NCI-H82 (cell line): ENCODE measurements at regions not wholly inside any gene's neighbourhood (a gene's known extent, or its start where the extent isn't known, plus 50 kb on each side); places are given as distances from the start of the nearest gene placed in this dataset.
"Not testable (repeated sequence)": the region's sequence is repeated elsewhere in the genome, so short reads cannot be mapped to it uniquely, and the experiment has no call there.

Source experiments
- DNase-seq: peaks from one replicate; lab custom pipeline; 2025; lab: John Stamatoyannopoulos, UW

DNA sequence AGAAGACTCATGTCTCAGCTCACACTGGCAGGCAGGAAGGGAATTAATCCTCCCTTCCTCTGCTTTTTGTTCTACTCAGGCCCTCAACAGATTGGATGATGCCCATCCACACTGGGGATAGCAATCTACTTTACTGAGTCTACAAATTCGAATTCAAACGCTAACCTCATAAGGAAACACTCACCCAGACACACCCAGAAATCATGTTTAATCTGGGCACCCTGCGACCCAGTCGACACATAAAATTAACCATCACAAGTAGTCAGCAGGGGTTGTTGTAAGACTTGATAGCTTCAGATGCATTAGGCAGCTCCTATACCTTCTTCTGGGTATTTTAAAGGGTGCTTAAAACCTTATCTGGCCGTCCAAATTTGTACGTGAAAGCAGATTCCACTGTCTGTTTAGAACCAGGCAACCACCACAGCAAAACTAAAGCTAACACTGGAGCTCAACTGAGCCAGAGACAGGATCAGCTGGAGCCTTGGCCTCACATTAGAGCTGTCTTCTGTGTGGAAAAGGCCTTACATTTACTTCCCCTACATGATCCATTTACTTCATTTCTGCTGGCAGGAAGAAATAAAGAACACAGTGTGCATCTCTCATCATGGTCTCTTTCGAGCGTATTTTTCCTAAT, 407.3 kb upstream of the PPP2R3A start:
- DNase-seq, result no peak

DNA sequence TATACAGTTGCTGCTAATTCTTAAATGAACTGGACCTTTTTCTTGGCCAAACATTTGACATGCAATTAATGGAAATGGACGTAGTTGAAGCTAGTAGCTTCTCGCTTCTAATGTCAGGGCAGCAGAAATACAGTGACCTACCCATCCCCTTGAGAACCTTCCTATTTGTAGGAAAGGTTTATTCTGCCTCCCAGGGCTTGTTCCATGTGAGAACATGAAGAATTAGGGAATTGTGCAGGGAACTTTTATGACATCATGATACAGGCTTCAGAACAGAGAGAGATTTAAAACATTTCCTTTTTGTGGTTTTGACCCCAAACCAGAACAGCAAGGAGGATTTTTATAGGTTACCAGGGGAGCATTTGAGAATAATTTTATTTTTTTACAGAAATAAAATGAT, 406.6 kb upstream of the PPP2R3A start:
- DNase-seq, result no peak

- DNase-seq, result no peak
Observed at GRCh38 chr3:135559802-135560201, 405.7 kb upstream of the PPP2R3A start.

DNA sequence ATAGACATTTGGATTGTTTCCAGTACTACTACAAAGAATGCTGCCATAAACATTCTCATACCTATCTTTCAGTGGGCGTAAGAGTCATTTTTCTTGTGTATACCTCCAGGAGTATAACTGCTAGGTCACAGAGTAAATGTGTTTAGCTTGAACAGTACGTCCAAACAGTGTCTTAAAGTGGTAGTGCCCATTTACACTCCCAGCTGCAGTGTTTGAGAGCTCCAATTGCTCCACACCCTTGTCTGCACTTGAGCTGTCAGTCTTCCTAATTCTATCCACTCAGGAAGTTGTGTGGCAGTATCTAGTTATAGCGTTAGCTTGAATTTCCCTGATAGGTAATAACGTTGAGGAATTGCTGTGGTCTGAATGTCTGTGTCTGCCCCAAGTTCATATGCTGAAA, 404.7 kb upstream of the PPP2R3A start:
- no peak for DNase-seq

GRCh38 chr3:135564696-135565095, 400.8 kb upstream of the PPP2R3A start:
- no peak for DNase-seq

- DNase-seq, result no peak
Observed at GRCh38 chr3:135565546-135565945, 400.0 kb upstream of the PPP2R3A start.

DNA sequence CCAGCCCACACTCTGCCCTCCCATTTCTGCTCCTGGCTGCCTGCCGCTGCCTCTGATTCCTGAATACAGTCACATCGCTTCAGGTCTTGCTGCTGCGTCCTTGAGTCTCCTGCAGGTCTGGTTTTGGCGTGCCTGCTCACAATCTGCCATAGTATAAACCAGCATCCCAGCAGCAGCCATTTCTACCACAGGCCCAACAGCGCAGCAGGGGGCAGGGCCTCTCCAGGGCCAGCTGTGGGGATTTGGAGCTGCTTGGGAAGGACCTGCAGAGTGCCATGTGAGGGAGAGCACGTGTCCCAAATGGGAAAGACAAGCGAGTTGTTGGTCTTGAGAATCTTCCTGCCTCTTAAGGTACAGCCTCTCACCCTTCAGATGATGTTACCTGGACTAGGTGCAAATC, 398.3 kb upstream of the PPP2R3A start:
- peak; percentile 6 for DNase-seq

- DNase-seq, result peak; percentile 38
Observed at GRCh38 chr3:135576751-135577150, 388.8 kb upstream of the PPP2R3A start.

GRCh38 chr3:135581806-135582205, 383.7 kb upstream of the PPP2R3A start:
- DNase-seq, result no peak

DNA sequence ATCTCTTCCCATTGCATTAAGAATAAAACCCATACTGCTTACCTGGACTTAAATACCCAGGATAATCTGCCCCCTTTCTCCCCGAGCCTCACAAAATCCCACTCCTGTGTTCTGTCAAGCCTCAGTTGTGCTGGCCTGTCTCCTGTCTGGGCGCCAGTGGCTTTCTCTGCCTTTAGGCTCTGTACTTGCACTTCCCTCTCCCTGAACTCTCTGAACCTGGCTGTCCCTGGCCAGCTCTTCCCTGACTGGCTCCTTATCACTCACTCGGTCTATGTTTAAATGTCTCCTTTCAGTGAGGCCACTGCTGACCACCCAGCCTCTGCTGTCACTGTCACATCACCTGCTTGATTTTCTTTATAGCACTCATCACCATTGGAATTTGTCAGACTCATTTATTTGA, 382.7 kb upstream of the PPP2R3A start:
- no peak for DNase-seq

GRCh38 chr3:135596563-135596962, 369.0 kb upstream of the PPP2R3A start:
- no peak for DNase-seq

GRCh38 chr3:135597855-135598254, 367.7 kb upstream of the PPP2R3A start:
- no peak for DNase-seq

- DNase-seq, result no peak
Observed at GRCh38 chr3:135598597-135598996, 366.9 kb upstream of the PPP2R3A start.

GRCh38 chr3:135604512-135604911, 361.0 kb upstream of the PPP2R3A start:
- DNase-seq, result not testable (repeated sequence)

DNA sequence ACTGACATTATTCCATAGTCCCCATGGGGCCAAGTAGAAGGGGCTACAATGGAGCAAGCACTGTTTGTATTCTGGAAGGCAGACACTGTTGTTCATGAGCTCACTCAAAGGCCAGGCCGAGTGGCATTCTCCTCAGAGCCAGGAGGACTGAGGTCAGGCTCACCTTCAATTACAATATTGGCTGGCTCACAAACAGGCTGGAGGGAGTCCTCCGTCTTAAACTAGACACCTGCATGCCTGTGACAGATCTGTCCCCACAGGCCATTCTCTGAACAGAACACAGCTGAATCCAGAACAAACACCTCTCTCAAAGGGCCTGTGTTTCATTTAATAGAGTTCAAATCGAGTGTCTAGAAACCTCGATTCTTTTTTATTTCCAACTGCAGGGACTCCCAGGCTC, 347.4 kb upstream of the PPP2R3A start:
- DNase-seq, result no peak

GRCh38 chr3:135621184-135621920, 344.2 kb upstream of the PPP2R3A start:
- DNase-seq, result no peak

GRCh38 chr3:135622215-135622614, 343.3 kb upstream of the PPP2R3A start:
- DNase-seq, result no peak

DNA sequence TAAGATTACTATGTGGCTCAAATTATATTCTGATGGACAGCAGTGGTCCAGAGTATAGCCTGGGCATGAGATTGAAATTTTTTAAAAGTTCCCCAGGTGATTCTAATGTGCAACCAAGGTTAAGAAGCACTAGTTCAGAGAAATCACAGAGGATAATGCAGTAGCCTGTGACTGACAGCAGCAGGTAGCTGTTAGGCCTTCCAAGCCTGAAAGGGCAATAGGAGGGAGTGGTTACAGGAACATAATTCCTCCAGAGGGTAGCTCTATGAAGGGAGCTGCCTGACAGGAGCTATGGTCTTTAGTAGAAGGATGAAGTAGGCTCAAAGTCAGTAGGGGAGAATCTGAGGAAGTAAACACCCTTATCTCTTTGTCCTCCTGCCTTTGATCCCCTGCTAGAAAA, 342.9 kb upstream of the PPP2R3A start:
- DNase-seq, result no peak

GRCh38 chr3:135623558-135623957, 342.0 kb upstream of the PPP2R3A start:
- no peak for DNase-seq

GRCh38 chr3:135627057-135627456, 338.5 kb upstream of the PPP2R3A start:
- no peak for DNase-seq

DNA sequence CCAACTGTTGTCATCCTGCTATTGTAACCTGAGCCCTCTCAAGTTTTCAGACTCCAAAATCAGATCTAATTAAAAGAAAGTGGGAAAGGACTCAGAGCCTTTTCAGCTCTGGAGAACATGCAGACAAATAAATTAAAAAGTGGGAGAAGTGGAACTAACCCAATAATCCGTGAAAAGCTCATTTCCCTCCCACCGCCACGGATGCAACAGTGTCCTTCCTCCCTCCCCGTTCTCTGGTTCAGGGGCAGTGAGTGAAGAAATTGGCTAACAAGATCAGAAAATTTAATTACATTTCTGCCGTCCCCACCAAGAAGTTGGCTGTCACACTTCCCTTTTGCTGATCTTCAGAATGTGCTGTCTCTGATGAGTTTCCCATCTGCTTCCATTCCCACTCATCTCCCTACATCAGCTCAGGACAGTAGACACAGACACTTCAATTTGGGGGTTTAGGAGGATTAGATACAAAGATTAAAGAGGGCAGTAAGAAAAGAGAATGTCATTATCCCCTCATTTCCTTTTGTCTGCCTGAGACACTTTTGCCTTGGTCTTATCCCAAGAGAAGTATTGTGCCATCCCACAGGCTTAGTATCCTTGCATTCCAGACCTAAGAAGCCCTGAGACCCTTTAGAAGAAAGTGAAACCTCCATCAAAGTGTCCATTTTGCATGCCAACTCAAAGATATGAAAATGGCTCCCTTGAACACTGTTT, 335.7 kb upstream of the PPP2R3A start:
- DNase-seq, result peak; percentile 87

DNA sequence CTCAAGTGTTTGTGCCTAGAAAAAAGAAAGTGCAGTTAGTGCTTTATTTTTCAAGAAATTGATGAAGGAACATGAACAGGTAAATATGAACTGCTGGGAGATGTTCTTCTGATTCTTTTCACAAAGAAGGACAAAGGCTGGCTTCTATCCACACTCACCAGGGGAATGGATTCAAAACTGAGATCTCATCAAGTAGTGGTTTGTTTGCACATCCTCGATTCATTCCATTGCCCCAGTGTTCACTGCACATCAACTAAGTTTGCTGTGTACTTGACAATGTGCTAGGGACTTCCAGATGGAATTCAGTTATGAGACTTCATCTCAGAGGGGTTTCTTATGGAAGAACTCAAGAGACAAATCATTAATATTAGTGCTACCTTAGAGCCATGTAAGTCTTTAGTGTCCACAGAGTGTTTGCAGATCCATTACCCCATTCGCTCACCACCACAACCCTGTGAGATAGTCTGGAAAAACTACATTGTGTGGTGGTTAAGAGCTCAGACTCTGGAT, 332.9 kb upstream of the PPP2R3A start:
- DNase-seq, result no peak

- DNase-seq, result peak; percentile 72
Observed at GRCh38 chr3:135633078-135633477, 332.4 kb upstream of the PPP2R3A start.
